Epithelial cell of esophagus (primary cell): ENCODE measurements at regions not wholly inside any gene's neighbourhood (a gene's known extent, or its start where the extent isn't known, plus 50 kb on each side); places are given as distances from the start of the nearest gene placed in this dataset.

Experiments used
- DNase-seq: peaks from one replicate; pipeline ENCODE4 v3.0.0; 2010; ENCODE audit warnings: low read depth
- H3K4me3 ChIP-seq: 2 replicates; pipeline ENCODE4 v1.5.1; 2011; ENCODE audit warnings: mild to moderate bottlenecking, low read length, control low read depth
- CTCF ChIP-seq: IDR thresholded peaks from 2 replicates; pipeline ENCODE4 v1.5.1; 2011; ENCODE audit warnings: low read depth, mild to moderate bottlenecking, low read length, control low read depth, inconsistent platforms; ENCODE audit not compliant: insufficient read depth; ENCODE audit errors: missing control alignments

- DNase-seq: no peak
- no peak overlapping the region for H3K4me3 ChIP-seq
- TF ChIP-seq CTCF: no peak
These were observed 208.0 kb upstream of the DEPDC1 start for GRCh38 chr1:68704800-68705443.

- TF ChIP-seq CTCF: no peak
These were observed 208.6 kb upstream of the DEPDC1 start for GRCh38 chr1:68705466-68705865.

DNA sequence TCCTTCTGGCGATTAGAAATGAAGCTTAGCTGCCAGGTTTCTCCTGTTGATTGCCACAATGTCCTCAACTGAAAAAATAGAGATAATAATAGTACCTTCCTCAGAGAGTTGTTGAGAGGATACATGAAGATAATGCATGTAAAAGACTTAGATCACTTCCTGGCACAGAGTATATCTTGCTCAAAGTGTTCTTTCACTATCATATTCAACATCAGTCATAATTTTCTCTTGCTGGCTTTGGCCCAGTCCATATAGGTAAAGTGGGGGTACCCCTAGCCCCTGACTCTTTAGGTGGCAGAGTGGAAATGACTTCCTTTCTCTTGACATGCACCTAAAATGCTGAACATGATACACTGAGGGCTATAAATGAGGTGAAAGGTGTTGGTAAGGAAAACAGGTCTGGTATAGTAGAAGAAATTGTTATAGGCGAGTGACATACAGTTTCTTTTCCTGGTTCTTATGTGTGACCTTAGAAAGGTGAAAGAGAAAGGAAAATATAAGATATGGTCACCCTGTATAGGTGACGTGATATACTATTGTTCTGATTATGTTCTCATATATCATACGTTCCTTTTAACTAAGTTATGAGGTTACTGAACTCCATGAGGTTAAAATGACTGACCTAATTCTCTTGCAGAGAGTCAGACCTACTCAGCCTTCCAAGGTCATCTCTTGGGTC lies 209.9 kb upstream of the DEPDC1 start:
- no peak for DNase-seq
- TF ChIP-seq CTCF: no peak
- H3K4me3 ChIP-seq: no peak overlapping the region

More at GRCh38 chr1:68705466-68705865, 208.6 kb upstream of the DEPDC1 start:
- no peak overlapping the region for H3K4me3 ChIP-seq
- DNase-seq: no peak

- no peak overlapping the region for H3K4me3 ChIP-seq
- no peak for TF ChIP-seq CTCF
These were observed 220.4 kb upstream of the DEPDC1 start for GRCh38 chr1:68717330-68717729.

DNA sequence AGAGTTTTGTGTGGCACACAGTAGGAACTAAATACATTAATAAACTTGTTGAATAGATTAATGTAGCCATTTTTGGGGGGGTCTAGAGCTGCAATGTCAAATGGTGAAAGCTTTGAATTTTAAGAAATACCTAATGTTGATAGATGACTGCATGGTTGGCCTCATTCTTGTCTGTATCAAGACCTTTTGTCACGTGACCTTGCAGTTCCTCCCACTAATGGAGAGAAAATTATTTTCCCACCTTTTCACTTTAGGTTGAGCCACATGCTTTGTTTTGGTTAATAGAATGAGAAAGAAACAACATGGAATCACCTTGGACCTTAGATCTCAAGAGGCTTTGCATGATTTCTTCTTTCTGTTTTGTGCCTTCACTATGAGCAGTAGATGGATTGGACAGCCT lies 223.6 kb upstream of the DEPDC1 start:
- no peak for TF ChIP-seq CTCF
- DNase-seq: no peak
- no peak overlapping the region for H3K4me3 ChIP-seq

More at GRCh38 chr1:68717330-68717729, 220.4 kb upstream of the DEPDC1 start:
- no peak for DNase-seq

DNA sequence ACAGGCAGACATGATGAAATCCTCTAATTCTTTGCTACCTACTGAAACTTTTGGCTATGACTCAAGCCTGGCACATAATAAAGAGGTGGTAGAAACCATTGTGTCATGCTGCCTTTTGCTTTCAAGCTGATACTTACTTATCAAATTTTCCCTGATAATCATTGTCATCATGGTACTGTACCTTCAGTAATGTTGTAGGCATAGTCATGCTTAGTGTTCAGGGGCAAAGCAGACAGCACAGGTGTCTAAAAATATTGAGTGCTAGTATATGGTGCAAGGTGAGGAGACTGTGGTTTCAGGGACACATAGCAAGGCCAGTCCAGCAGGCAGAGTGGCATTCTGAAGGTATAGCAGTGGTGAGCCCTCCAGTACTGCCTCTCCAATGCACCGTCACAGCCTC lies 226.9 kb upstream of the DEPDC1 start:
- H3K4me3 ChIP-seq: no peak overlapping the region
- TF ChIP-seq CTCF: no peak
- peak; percentile 39 for DNase-seq
